ENCODE measurements at regions not wholly inside any gene's neighbourhood (a gene's known extent, or its start where the extent isn't known, plus 50 kb on each side); places are given as distances from the start of the nearest gene placed in this dataset.

DNA sequence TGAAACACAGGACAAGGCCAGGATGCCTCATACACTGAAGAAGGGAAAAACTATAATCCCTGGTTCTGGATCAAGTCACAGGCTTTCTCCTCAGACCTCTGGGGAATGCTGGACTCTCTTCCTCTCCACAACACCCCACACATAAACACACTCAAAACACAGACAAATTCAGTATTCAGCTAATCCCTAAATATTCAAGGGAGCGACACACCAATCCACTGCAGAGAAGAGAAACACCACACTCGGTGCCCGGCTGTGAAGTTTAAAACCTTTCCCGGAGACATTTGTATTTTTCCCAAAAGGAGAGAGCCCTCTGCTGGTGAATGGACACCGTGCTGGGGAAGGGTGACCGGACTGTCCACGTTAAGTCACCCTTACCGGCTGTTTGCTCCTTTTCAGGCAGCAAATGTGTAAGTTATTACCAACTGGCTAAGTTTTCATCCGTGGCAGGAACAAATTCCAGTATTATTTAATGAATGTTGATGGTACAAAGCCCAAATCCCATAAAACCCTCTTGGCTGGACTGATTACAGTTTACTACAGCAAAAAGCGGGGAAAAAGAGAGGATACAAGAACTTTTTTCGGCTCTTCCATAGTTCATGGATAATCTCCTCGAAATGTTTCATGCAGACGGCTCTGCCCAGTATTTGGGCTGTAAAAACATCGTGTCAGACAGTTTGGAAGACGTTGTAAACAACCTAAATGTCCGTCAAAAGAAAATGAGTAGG, 130.9 kb upstream of the SLC30A5 start:
- no peak for TF ChIP-seq POLR2A (IDR thresholded peaks at IDR 0.05; ENCODE audit: low read depth, low read length)
- no peak for TF ChIP-seq POLR2AphosphoS5 (IDR thresholded peaks at IDR 0.05; ENCODE audit: low read depth, low read length)

All from GM12892 (cell line).